Panc1 (cell line): ENCODE measurements at regions not wholly inside any gene's neighbourhood (a gene's known extent, or its start where the extent isn't known, plus 50 kb on each side); places are given as distances from the start of the nearest gene placed in this dataset.

Source experiments
- ATAC-seq: fragments of 200-7000 bp; cut with Tn5 transposase; 2 replicates; pipeline ENCODE4 v1.9.1; 2020; ENCODE audit warnings: mild to moderate bottlenecking, moderate library complexity
- BruUV-seq: library from RNA; stranded (reverse); fragments of 400-500 nt; replicated peaks from 2 replicates; lab custom pipeline; 2021; lab: Mats Ljungman, UMichigan
- CTCF ChIA-PET: fragments of 300-600 bp; sonication (Branson Sonifier 250); formaldehyde crosslinking; loops from one replicate; lab custom pipeline; 2022; ENCODE audit warnings: antibody characterized with exemption; lab: Charles Lee
- POLR2A ChIA-PET: fragments of 300-600 bp; sonication (Branson Sonifier 250); formaldehyde crosslinking; loops from one replicate; lab custom pipeline; 2022; ENCODE audit warnings: antibody characterized with exemption; lab: Charles Lee
- DNase-seq: peaks from one replicate; pipeline ENCODE4 v3.0.0-alpha.2; 2010; ENCODE audit warnings: low read depth, low spot score
- H3K27ac ChIP-seq: 2 replicates; pipeline ENCODE4 v1.5.1; 2011; ENCODE audit warnings: mild to moderate bottlenecking, low read length, inconsistent platforms
- H3K27me3 ChIP-seq: fragments of 200-500 bp; sonication (Bioruptor generic); 2 replicates; pipeline ENCODE4 v1.6.0; 2014; ENCODE audit warnings: low read length, inconsistent platforms; ENCODE audit not compliant: control insufficient read depth, insufficient read depth
- H3K36me3 ChIP-seq: fragments of 200-500 bp; sonication (Bioruptor generic); 2 replicates; pipeline ENCODE4 v1.5.1; 2014; ENCODE audit warnings: inconsistent platforms, mild to moderate bottlenecking, low read length, moderate library complexity; ENCODE audit not compliant: control insufficient read depth, insufficient read depth
- H3K4me1 ChIP-seq: 2 replicates; pipeline ENCODE4 v1.5.1; 2011; ENCODE audit warnings: inconsistent platforms, mild to moderate bottlenecking, low read length, moderate library complexity; ENCODE audit not compliant: control insufficient read depth, insufficient read depth
- H3K4me3 ChIP-seq, 2 experiments: 2 replicates each; pipeline ENCODE4 v1.5.1; 2011 to 2012; ENCODE audit warnings: low read depth in 2 of 2, low read length in 2 of 2, mild to moderate bottlenecking in 2 of 2, inconsistent platforms in 1 of 2, moderate library complexity in 1 of 2
- H3K9me3 ChIP-seq: fragments of 200-500 bp; sonication (Bioruptor generic); 2 replicates; pipeline ENCODE4 v1.5.1; 2014; ENCODE audit warnings: low read depth, mild to moderate bottlenecking, inconsistent platforms, low read length, moderate library complexity; ENCODE audit not compliant: control insufficient read depth, insufficient read depth
- CTCF ChIP-seq: fragments of 450-650 bp; IDR thresholded peaks from 2 replicates; pipeline ENCODE4 v1.5.1; 2017; ENCODE audit warnings: mild to moderate bottlenecking
- POLR2AphosphoS5 ChIP-seq: IDR thresholded peaks from 2 replicates; pipeline ENCODE4 v1.6.1; 2012; ENCODE audit warnings: mild to moderate bottlenecking, low read depth, low read length, moderate library complexity
- REST ChIP-seq, 2 experiments: IDR thresholded peaks; 2 replicates each; pipeline ENCODE4 v1.6.1; 2011 to 2012; ENCODE audit warnings: low read depth in 2 of 2, control low read depth in 1 of 2, low read length in 1 of 2, mild to moderate bottlenecking in 1 of 2, moderate library complexity in 1 of 2; ENCODE audit not compliant: insufficient read depth in 1 of 2
- SIN3A ChIP-seq: IDR thresholded peaks from 2 replicates; pipeline ENCODE4 v1.6.1; 2012; ENCODE audit warnings: low read depth, mild to moderate bottlenecking, low read length, moderate library complexity, borderline replicate concordance; ENCODE audit not compliant: insufficient read depth
- TCF7L2 ChIP-seq: IDR thresholded peaks from 2 replicates; pipeline ENCODE4 v1.6.1; 2011; ENCODE audit warnings: mild to moderate bottlenecking, low read depth, low read length, inconsistent platforms
- in situ Hi-C: cut with HindIII; loops from 2 replicates; pipeline ENCODE4 v1.10.0; 2016; ENCODE audit warnings: low sequenced_read_pairs, low pct_unique_long_range_greater_than_20kb
- intact Hi-C: fragments of 100-400 bp; cut with micrococcal nuclease; formaldehyde crosslinking; loops from one replicate; pipeline ENCODE4 v1.10.0; 2022; ENCODE audit not compliant: unreplicated experiment

GRCh38 chr1:55962472-55962871, 616.9 kb downstream of the PLPP3 start:
- BruUV-seq: no TSS peak
- no peak for TF ChIP-seq POLR2AphosphoS5
- no peak for TF ChIP-seq REST (IDR thresholded peaks at IDR 0.05; ENCODE audit: insufficient read depth in 1 of 2, low read depth in 2 of 2, low read length in 1 of 2)
- TF ChIP-seq TCF7L2: no peak
- no peak for TF ChIP-seq CTCF
- no peak for TF ChIP-seq SIN3A
- no peak for DNase-seq
- H3K9me3 ChIP-seq: no peaks in the 10 kb centered on the region
- no peaks in the 10 kb centered on the region for H3K36me3 ChIP-seq
- in situ Hi-C loops (no loop called here), intact Hi-C loops (no loop called here)
- no peak overlapping the region for H3K27ac ChIP-seq
- no peak for ATAC-seq
- no peaks in the 10 kb centered on the region for H3K4me1 ChIP-seq
- ChIA-PET CTCF (no interaction called here), POLR2A (no interaction called here)
- H3K4me3 ChIP-seq: no peak overlapping the region
- H3K27me3 ChIP-seq: no peaks in the 10 kb centered on the region

- Histone ChIP-seq H3K9me3 (no peaks in the 10 kb centered on the region), H3K27ac (no peak overlapping the region), H3K4me1 (no peaks in the 10 kb centered on the region), H3K4me3 (no peak overlapping the region), H3K27me3 (no peaks in the 10 kb centered on the region), H3K36me3 (no peaks in the 10 kb centered on the region)
- no peak for ATAC-seq
- CTCF ChIA-PET: no interaction called here
- BruUV-seq: no TSS peak
- intact Hi-C loops (no loop called here), in situ Hi-C loops (no loop called here)
- POLR2A ChIA-PET: no interaction called here
- DNase-seq: no peak
- TF ChIP-seq TCF7L2 (no peak), CTCF (no peak), POLR2AphosphoS5 (no peak), REST (IDR thresholded peaks at IDR 0.05; ENCODE audit: insufficient read depth in 1 of 2, low read depth in 2 of 2, low read length in 1 of 2) (no peak), SIN3A (no peak)
Observed at GRCh38 chr1:55959136-55959548, 620.2 kb downstream of the PLPP3 start.
